Ishikawa (cell line): ENCODE measurements at regions not wholly inside any gene's neighbourhood (a gene's known extent, or its start where the extent isn't known, plus 50 kb on each side); places are given as distances from the start of the nearest gene placed in this dataset.
A peak's percentile ranks its signal among the peaks of the same experiment; 100 is the strongest.

ENCODE experiments used
- CEBPB ChIP-seq: IDR thresholded peaks from 2 replicates; pipeline ENCODE4 v1.6.1; 2012
- CREB1 ChIP-seq: IDR thresholded peaks from 2 replicates; pipeline ENCODE4 v1.6.1; 2012; ENCODE audit warnings: low read depth
- EGR1 ChIP-seq: IDR thresholded peaks from 2 replicates; pipeline ENCODE4 v1.6.1; 2012
- EP300 ChIP-seq: IDR thresholded peaks from 2 replicates; pipeline ENCODE4 v1.6.1; 2012; ENCODE audit warnings: borderline replicate concordance
- FOXM1 ChIP-seq: IDR thresholded peaks from 2 replicates; pipeline ENCODE4 v1.6.1; 2012; ENCODE audit warnings: low read depth, borderline replicate concordance
- MAX ChIP-seq: IDR thresholded peaks from 2 replicates; pipeline ENCODE4 v1.6.1; 2012
- NFIC ChIP-seq: IDR thresholded peaks from 2 replicates; pipeline ENCODE4 v1.6.1; 2012
- RAD21 ChIP-seq: IDR thresholded peaks from 2 replicates; pipeline ENCODE4 v1.6.1; 2012; ENCODE audit warnings: low read depth
- REST ChIP-seq: IDR thresholded peaks from 2 replicates; pipeline ENCODE4 v1.6.1; 2012; ENCODE audit warnings: low read depth, mild to moderate bottlenecking
- TAF1 ChIP-seq: IDR thresholded peaks from 2 replicates; pipeline ENCODE4 v1.6.1; 2012; ENCODE audit warnings: low read depth, mild to moderate bottlenecking
- TCF12 ChIP-seq: IDR thresholded peaks from 2 replicates; pipeline ENCODE4 v1.6.1; 2012; ENCODE audit warnings: low read depth
- TEAD4 ChIP-seq: IDR thresholded peaks from 2 replicates; pipeline ENCODE4 v1.6.1; 2012
- USF1 ChIP-seq: IDR thresholded peaks from 2 replicates; pipeline ENCODE4 v1.6.1; 2012
- YY1 ChIP-seq: IDR thresholded peaks from 2 replicates; pipeline ENCODE4 v1.6.1; 2012; ENCODE audit warnings: low read depth
- ZBTB7A ChIP-seq: IDR thresholded peaks from 2 replicates; pipeline ENCODE4 v1.6.1; 2012; ENCODE audit warnings: low read depth

- TF ChIP-seq CEBPB (no peak), YY1 (no peak), REST (no peak), ZBTB7A (no peak), FOXM1 (no peak), CREB1 (no peak), RAD21 (no peak), TCF12 (no peak), TEAD4 (no peak), MAX (no peak), EGR1 (no peak), NFIC (no peak), USF1 (no peak), EP300 (no peak), TAF1 (no peak)
Measured at GRCh38 chr17:74115586-74115985, 87.9 kb upstream of the RPL38 start.

- peak; percentile 85 for TF ChIP-seq EGR1
- TF ChIP-seq USF1: no peak
- no peak for TF ChIP-seq NFIC
Measured at GRCh38 chr17:74116087-74116717, 87.3 kb upstream of the RPL38 start.

GRCh38 chr17:74117087-74117698 lies 86.3 kb upstream of the RPL38 start:
- TF ChIP-seq EP300 (no peak), CEBPB (no peak), RAD21 (no peak), TAF1 (no peak), FOXM1 (no peak), NFIC (no peak), CREB1 (no peak), EGR1 (no peak), REST (no peak), TEAD4 (no peak), ZBTB7A (no peak), YY1 (no peak), TCF12 (no peak), USF1 (no peak), MAX (no peak)

- TF ChIP-seq RAD21 (no peak), CREB1 (no peak), TCF12 (no peak), EGR1 (no peak), FOXM1 (no peak), MAX (no peak), TAF1 (no peak), CEBPB (no peak), USF1 (no peak), NFIC (no peak), YY1 (no peak), ZBTB7A (no peak)
Measured at GRCh38 chr17:74117999-74118421, 85.5 kb upstream of the RPL38 start.

GRCh38 chr17:74118504-74118903 lies 85.0 kb upstream of the RPL38 start:
- TF ChIP-seq RAD21 (no peak), CEBPB (no peak), ZBTB7A (no peak), FOXM1 (no peak), USF1 (no peak), YY1 (no peak), CREB1 (no peak), TEAD4 (no peak), NFIC (no peak), EP300 (no peak), TCF12 (no peak), EGR1 (no peak), REST (no peak), MAX (no peak), TAF1 (no peak)
